GM12801 (cell line): ENCODE measurements at regions not wholly inside any gene's neighbourhood (a gene's known extent, or its start where the extent isn't known, plus 50 kb on each side); places are given as distances from the start of the nearest gene placed in this dataset.

Experiments
- TF ChIP-seq, protein P1 (sequence below): IDR thresholded peaks from one replicate; pipeline ENCODE4 v1.5.1; 2011; ENCODE audit warnings: control low read depth; ENCODE audit not compliant: insufficient read length; ENCODE audit errors: extremely low read depth

DNA sequence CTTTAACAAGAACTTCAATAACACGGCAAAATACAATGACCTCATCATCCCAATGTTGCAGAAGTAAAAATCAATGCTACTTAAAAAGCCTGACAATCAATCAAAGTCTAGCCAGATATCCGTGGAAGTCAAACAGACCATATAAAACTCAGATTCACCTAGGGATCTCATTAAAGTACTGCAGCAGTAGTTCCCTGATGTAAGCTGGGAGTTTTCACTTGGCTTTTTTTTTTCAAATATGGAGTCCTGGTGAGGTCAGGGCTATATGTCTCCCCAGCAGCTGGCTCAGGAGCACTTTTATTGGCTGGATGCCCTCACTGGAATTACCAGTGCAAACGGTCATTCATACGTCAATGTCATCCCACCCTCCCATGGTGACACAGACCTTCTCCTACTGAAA is 220.6 kb upstream of the SLC30A5 start:
- TF ChIP-seq, protein P1, sequence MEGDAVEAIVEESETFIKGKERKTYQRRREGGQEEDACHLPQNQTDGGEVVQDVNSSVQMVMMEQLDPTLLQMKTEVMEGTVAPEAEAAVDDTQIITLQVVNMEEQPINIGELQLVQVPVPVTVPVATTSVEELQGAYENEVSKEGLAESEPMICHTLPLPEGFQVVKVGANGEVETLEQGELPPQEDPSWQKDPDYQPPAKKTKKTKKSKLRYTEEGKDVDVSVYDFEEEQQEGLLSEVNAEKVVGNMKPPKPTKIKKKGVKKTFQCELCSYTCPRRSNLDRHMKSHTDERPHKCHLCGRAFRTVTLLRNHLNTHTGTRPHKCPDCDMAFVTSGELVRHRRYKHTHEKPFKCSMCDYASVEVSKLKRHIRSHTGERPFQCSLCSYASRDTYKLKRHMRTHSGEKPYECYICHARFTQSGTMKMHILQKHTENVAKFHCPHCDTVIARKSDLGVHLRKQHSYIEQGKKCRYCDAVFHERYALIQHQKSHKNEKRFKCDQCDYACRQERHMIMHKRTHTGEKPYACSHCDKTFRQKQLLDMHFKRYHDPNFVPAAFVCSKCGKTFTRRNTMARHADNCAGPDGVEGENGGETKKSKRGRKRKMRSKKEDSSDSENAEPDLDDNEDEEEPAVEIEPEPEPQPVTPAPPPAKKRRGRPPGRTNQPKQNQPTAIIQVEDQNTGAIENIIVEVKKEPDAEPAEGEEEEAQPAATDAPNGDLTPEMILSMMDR: no peak

DNA sequence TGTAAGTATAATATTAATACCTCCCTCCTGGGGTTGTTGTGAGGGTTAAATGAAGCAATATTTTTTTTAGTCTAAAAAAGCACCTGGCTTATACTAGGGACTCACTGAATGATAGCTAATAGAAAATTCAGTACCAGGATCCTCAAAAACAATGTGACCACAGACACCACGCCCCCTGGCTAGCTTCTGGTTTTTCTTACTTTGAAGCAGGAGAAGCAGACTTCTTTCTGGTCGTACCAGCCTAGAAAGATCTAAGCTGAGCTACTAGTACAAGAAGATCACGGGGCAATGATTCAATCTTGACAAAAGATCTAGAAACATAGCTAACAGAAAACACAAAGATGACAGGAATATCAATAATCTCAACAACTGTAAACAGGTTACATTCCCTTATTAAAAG is 218.5 kb upstream of the SLC30A5 start:
- TF ChIP-seq, protein P1: no peak

DNA sequence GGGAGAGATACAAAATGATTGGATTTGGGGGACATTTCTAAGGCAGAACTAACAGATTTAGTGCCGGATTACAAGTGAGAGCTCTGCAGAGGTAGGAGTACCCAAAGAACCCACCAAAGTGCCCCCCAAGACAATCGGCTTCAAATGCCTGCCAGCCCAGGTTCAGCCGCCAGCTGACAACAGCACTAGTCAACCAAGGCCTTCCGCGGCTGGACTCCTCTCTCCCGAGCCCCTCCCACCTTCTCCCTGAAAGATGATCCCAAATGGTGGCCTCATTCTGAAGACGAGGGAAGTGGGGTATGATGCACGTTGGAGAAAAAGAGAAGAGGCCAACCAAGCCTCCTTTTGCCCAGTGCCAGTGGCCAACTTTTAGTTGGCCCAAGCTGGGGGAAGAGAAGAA is 210.4 kb upstream of the SLC30A5 start:
- TF ChIP-seq, protein P1: no peak

DNA sequence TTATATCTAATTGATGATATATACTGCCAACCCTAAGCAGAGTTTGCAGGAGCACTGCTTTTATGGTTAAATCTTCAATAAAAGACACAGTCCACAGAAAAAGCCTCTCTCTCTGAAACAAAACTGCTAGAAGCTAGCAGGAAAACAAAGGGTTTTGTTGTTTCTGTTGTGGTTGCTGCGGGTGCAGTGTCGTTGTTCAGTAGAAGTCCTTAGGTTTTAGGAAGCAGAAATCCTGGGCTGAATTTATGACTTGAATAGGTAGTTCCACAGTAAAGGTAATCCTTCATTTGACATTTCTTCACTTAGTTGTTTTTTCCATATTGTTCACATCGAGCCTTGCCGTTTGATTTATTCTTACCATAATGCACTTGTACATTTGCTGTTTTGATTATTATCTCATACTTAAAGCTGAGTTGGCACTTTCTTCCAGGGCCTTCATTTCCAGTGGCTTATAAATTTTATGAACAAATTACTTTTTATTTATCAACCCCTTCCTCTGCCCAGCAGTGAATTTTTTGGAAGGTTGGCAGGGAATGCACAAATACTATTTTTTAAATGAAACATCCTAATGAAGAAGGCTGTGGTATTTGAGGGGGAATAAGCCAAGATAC is 209.6 kb upstream of the SLC30A5 start:
- TF ChIP-seq, protein P1: no peak

DNA sequence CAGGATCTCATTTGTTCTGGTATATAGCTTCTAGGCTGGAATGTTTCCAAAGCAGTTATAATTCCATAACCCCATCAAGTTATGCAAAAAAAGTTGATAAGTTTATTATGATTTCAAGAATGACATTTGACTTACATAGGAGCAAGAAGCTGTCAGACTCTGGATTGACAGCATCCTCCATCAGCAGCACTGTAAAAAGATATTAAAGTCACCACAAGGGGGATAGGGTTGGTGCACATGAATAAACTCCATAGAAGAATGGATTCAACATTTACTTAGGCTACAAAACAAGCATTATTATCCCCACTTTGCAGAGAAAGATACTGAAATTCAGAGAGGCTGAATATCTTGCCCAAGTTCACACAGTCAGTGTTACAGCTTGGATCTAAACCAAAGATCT is 208.9 kb upstream of the SLC30A5 start:
- TF ChIP-seq, protein P1: no peak

DNA sequence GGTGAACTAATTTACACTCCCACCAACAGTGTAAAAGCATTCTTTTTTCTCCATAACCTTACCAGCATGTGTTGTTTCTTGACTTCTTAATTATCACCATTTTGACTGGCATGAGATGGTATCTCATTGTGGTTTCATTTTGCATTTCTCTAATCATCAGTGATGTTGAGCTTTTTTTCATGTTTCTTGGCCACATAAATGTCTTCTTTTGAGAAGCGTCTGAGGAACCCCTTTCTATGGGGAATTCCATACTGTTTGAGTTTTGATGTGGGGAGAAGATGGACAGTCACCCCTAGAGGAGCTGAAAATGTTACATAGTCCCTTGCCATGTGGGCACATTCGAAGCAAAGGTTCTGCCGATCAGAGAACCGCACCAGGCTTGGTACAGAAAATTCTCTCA is 207.0 kb upstream of the SLC30A5 start:
- TF ChIP-seq, protein P1: no peak

DNA sequence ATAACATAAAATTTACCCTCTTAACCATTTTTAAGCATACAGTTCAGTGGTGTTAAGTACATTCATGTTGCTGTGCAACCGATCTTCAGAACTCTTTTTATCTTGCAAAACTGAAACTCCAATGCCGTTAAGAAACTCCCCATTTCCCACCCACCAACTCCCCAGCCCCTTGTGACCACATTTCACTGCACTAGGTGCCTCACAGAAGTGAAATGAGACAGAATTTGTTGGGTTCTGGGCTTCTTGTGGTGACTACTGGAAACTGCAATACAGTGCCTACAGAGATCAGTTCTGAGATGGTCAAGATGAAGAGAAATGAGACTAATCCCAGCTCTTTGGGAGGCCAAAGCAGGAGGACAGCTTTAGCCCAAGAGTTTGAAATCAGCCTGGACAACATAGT is 202.1 kb upstream of the SLC30A5 start:
- TF ChIP-seq, protein P1: no peak

DNA sequence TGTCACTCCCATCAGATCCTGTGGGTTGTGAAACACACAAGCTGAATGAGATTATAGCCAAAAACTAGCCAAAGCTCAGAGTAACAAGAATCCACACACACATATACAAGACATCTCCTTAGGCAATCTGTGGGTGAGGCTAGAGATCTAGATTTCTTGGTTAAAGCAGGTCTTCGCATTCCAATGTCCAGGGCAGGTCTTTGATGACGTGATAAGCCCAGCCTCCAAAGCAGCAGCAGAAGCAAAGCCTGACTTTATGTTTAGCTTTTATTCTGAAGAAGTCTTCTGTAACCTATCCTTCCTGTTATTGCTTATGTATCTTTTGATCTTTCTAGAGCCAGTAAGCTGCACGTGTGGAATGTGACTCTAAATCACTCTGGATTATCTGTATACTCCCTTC is 199.1 kb upstream of the SLC30A5 start:
- TF ChIP-seq, protein P1: no peak
